Kidney epithelial cell (primary cell): ENCODE measurements at regions not wholly inside any gene's neighbourhood (a gene's known extent, or its start where the extent isn't known, plus 50 kb on each side); places are given as distances from the start of the nearest gene placed in this dataset.

ENCODE experiments used
- DNase-seq: peaks from one replicate; pipeline ENCODE4 v3.0.0-alpha.2; 2010; ENCODE audit warnings: low read depth
- H3K27me3 ChIP-seq: 2 replicates; pipeline ENCODE4 v1.6.0; 2011; ENCODE audit warnings: low read length; ENCODE audit not compliant: control insufficient read depth, insufficient read depth
- H3K36me3 ChIP-seq: 2 replicates; pipeline ENCODE4 v1.5.1; 2011; ENCODE audit warnings: low read length; ENCODE audit not compliant: control insufficient read depth, insufficient read depth
- H3K4me3 ChIP-seq: 2 replicates; pipeline ENCODE4 v1.5.1; 2011; ENCODE audit warnings: low read depth, mild to moderate bottlenecking, control low read depth, low read length
- TF ChIP-seq, protein P1 (sequence below): IDR thresholded peaks from 2 replicates; pipeline ENCODE4 v1.5.1; 2011; ENCODE audit warnings: mild to moderate bottlenecking, moderate library complexity, low read length, control low read depth, inconsistent platforms; ENCODE audit not compliant: insufficient read depth, poor library complexity, severe bottlenecking

- TF ChIP-seq, protein P1, sequence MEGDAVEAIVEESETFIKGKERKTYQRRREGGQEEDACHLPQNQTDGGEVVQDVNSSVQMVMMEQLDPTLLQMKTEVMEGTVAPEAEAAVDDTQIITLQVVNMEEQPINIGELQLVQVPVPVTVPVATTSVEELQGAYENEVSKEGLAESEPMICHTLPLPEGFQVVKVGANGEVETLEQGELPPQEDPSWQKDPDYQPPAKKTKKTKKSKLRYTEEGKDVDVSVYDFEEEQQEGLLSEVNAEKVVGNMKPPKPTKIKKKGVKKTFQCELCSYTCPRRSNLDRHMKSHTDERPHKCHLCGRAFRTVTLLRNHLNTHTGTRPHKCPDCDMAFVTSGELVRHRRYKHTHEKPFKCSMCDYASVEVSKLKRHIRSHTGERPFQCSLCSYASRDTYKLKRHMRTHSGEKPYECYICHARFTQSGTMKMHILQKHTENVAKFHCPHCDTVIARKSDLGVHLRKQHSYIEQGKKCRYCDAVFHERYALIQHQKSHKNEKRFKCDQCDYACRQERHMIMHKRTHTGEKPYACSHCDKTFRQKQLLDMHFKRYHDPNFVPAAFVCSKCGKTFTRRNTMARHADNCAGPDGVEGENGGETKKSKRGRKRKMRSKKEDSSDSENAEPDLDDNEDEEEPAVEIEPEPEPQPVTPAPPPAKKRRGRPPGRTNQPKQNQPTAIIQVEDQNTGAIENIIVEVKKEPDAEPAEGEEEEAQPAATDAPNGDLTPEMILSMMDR: no peak
- DNase-seq: no peak
- Histone ChIP-seq H3K27me3 (no peaks in the 10 kb centered on the region), H3K4me3 (no peak overlapping the region), H3K36me3 (no peaks in the 10 kb centered on the region)
Measured at GRCh38 chr1:76793594-76793993, 73.7 kb upstream of the ST6GALNAC5 start.

- Histone ChIP-seq H3K27me3 (no peaks in the 10 kb centered on the region), H3K36me3 (no peaks in the 10 kb centered on the region), H3K4me3 (no peak overlapping the region)
- DNase-seq: no peak
- TF ChIP-seq, protein P1: no peak
Measured at GRCh38 chr1:76799700-76800099, 67.6 kb upstream of the ST6GALNAC5 start.

DNA sequence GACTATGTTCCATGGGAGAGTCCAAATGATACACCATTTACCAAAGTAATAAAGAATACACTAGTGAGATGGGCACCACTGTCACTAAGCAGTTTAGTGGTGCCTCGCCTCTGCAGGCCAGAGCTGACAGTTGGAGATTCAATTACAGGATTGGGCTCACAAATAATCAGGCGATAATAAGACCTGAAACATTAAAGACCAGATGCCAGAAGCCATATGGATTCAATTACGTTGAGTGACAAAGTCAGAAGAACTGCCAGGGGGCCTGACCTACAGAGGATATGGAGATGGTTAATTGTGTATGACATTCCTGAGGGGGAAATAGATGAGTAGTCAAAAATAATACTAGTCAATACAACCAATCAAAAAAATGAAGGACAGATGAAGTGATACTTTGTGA lies 65.2 kb upstream of the ST6GALNAC5 start:
- no peak for DNase-seq
- no peaks in the 10 kb centered on the region for H3K36me3 ChIP-seq
- no peaks in the 10 kb centered on the region for H3K27me3 ChIP-seq
- TF ChIP-seq, protein P1: no peak
- no peak overlapping the region for H3K4me3 ChIP-seq

DNA sequence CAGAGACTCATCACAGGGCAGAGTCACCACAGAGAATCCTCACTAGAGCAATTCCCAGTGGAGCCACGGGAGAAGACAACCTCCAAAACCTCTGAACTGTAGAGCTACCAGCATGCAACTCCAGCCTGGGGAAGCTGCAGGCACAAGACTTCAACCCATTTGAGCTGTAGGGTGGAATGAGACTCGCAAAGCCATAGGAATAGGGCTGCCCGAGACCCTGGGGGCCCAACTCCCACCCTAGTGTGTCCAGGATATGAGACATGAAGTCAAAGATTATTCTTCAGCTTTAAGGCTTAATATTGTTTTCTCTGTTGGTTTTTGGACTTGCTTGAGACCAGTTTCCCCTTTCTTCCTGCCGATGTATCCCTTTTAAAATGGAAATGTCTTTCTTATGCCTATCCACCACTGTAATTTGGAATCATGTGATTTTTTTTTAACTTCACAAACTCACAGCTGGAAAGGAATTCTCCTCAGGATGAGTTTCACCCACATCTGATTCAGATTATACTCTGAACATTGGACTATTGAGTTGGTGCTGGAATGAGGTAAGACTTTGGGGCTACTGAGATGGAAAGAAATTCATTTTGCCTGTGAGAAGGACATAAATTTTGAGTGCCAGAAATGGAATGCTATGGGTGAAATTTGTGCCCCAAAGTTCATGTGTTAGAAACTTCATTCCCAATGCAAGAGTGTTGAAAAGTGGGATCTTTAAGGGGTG lies 59.6 kb upstream of the ST6GALNAC5 start:
- TF ChIP-seq, protein P1: no peak

More for the DNA sequence above, 59.6 kb upstream of the ST6GALNAC5 start:
- H3K27me3 ChIP-seq: peaks cover 3% of the 10 kb centered on the region
- H3K36me3 ChIP-seq: no peaks in the 10 kb centered on the region
- no peak for DNase-seq
- H3K4me3 ChIP-seq: no peak overlapping the region
